Transverse colon (tissue), 4 donors: ENCODE measurements at regions not wholly inside any gene's neighbourhood (a gene's known extent, or its start where the extent isn't known, plus 50 kb on each side); places are given as distances from the start of the nearest gene placed in this dataset.

ENCODE experiments used
- POLR2AphosphoS5 ChIP-seq, 3 donors: sonication (generic); formaldehyde crosslinking; IDR thresholded peaks; one replicate each; pipeline ENCODE4 v1.6.1; 2016; ENCODE audit warnings: antibody characterized with exemption in 3 of 3
- TF ChIP-seq, protein P1 (sequence below), 5 experiments: fragments of 200-600 bp in 3 of 5; fragments of 450-650 bp in 2 of 5; sonication (generic) in 3 of 5; IDR thresholded peaks; 1 replicate in 2 of 5; 2 replicates in 3 of 5; pipeline ENCODE4 v1.5.1; 2016 to 2017; ENCODE audit warnings: antibody characterized with exemption in 5 of 5, inconsistent platforms in 3 of 5, mild to moderate bottlenecking in 2 of 5, moderate library complexity in 1 of 5

DNA sequence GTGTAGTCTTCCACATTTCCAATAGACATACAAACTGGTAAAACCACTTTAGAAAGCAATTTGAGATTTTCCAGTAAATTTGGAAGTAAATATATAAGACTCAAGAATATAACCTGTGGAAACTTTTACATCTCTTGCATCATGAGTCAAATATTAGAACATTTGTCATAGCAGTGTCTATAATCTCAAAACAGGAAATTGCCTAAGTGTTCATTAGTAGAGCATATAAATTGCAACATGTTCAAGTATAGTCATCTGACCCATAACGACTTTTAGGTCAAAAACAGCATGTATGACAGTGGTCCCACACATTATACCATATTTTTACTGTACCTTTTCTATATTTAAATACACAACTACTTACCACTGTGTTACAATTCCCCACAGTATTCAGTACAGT lies 555.9 kb upstream of the VRK2 start:
- TF ChIP-seq, protein P1, sequence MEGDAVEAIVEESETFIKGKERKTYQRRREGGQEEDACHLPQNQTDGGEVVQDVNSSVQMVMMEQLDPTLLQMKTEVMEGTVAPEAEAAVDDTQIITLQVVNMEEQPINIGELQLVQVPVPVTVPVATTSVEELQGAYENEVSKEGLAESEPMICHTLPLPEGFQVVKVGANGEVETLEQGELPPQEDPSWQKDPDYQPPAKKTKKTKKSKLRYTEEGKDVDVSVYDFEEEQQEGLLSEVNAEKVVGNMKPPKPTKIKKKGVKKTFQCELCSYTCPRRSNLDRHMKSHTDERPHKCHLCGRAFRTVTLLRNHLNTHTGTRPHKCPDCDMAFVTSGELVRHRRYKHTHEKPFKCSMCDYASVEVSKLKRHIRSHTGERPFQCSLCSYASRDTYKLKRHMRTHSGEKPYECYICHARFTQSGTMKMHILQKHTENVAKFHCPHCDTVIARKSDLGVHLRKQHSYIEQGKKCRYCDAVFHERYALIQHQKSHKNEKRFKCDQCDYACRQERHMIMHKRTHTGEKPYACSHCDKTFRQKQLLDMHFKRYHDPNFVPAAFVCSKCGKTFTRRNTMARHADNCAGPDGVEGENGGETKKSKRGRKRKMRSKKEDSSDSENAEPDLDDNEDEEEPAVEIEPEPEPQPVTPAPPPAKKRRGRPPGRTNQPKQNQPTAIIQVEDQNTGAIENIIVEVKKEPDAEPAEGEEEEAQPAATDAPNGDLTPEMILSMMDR (IDR thresholded peaks at IDR 0.05), result no peak
- TF ChIP-seq POLR2AphosphoS5 (IDR thresholded peaks at IDR 0.05), result no peak
